ENCODE measurements at regions not wholly inside any gene's neighbourhood (a gene's known extent, or its start where the extent isn't known, plus 50 kb on each side); places are given as distances from the start of the nearest gene placed in this dataset.

- no peak for TF ChIP-seq GATA2 (IDR thresholded peaks at IDR 0.05; ENCODE audit: insufficient read depth, insufficient read length, low read depth, low read length)
- TF ChIP-seq CTCF (IDR thresholded peaks at IDR 0.05; ENCODE audit: extremely low read depth in 1 of 2, insufficient read depth in 1 of 2, low read depth in 1 of 2, low read length in 2 of 2): no peak
- no peak for TF ChIP-seq MYC (IDR thresholded peaks at IDR 0.05; ENCODE audit: low read depth, low read length)
- no peak for TF ChIP-seq POLR2A (IDR thresholded peaks at IDR 0.05; ENCODE audit: low read depth, low read length)
- TF ChIP-seq JUN (IDR thresholded peaks at IDR 0.05; ENCODE audit: borderline replicate concordance, insufficient read depth, insufficient read length, low read depth): no peak
- TF ChIP-seq FOS (IDR thresholded peaks at IDR 0.05; ENCODE audit: borderline replicate concordance, insufficient read depth, low read length): no peak
- no peak for TF ChIP-seq MAX (IDR thresholded peaks at IDR 0.05; ENCODE audit: insufficient read depth, insufficient read length)
- TF ChIP-seq EZH2 (IDR thresholded peaks at IDR 0.05; ENCODE audit: borderline replicate concordance, low read depth, low read length, severe bottlenecking): no peak
- no peak for TF ChIP-seq POLR2AphosphoS5 (IDR thresholded peaks at IDR 0.05; ENCODE audit: insufficient read depth, low read depth, low read length)
Observed at GRCh38 chr14:85762526-85762925, 232.6 kb downstream of the FLRT2 start.

More at GRCh38 chr14:85762526-85762925, 232.6 kb downstream of the FLRT2 start:
- Histone ChIP-seq H3K9me3 (replicated peaks; ENCODE audit: control insufficient read depth, insufficient read depth, low read length) (no peaks in the 10 kb centered on the region), H3K9me1 (replicated peaks; ENCODE audit: control insufficient read depth, extremely low read depth, insufficient read depth, low read length) (no peaks in the 10 kb centered on the region), H3K4me2 (ENCODE audit: insufficient read depth, low read length) (no peak overlapping the region), H3K27me3 (ENCODE audit: control insufficient read depth in 2 of 2, insufficient read depth in 2 of 2, low read length in 2 of 2) (no peaks in the 10 kb centered on the region), H4K20me1 (replicated peaks; ENCODE audit: control insufficient read depth, extremely low read depth, insufficient read depth, low read length) (no peaks in the 10 kb centered on the region), H2AFZ (ENCODE audit: low read depth, low read length) (no peak overlapping the region), H3K4me3 (replicated peaks in 1 of 3; ENCODE audit: insufficient read depth in 1 of 3, low read depth in 1 of 3, low read length in 3 of 3) (no peak overlapping the region), H3K79me2 (ENCODE audit: control insufficient read depth, insufficient read depth, low read length) (no peaks in the 10 kb centered on the region), H3K27ac (ENCODE audit: insufficient read depth, low read depth, low read length) (no peak overlapping the region), H3K9ac (replicated peaks; ENCODE audit: extremely low read depth, insufficient read depth, low read length) (no peak overlapping the region), H3K36me3 (ENCODE audit: control insufficient read depth in 2 of 2, extremely low read depth in 1 of 2, insufficient read depth in 2 of 2, low read length in 2 of 2) (no peaks in the 10 kb centered on the region), H3K4me1 (ENCODE audit: control insufficient read depth, extremely low read depth, insufficient read depth, low read length) (no peaks in the 10 kb centered on the region)
- intact Hi-C loops (cut with micrococcal nuclease): no loop called here
- POLR2A ChIA-PET: no interaction called here
- FAIRE-seq: no peak
- BruUV-seq (replicated peaks): no TSS peak
- dilution Hi-C loops (cut with MboI; ENCODE audit: extremely low pct_ligation_motif_present, low sequenced_read_pairs): no loop called here
- DNase-seq (ENCODE audit: low read depth, low spot score): no peak
- CTCF ChIA-PET: no interaction called here
